Head of caudate nucleus (tissue), 42 donors: ENCODE measurements at regions not wholly inside any gene's neighbourhood (a gene's known extent, or its start where the extent isn't known, plus 50 kb on each side); places are given as distances from the start of the nearest gene placed in this dataset.
A peak's percentile ranks its signal among the peaks of the same experiment; 100 is the strongest.

Source experiments
- DNase-seq, 42 donors: peaks; one replicate each; pipeline versions ENCODE4 v3.0.0 to v3.0.0-alpha.2; 2020 to 2021; ENCODE audit warnings: mixed read lengths in 7 of 42
- intact Hi-C: fragments of 100-400 bp; cut with DNase I; formaldehyde crosslinking; loops from one replicate; pipeline ENCODE4 v1.15.0; 2022

DNA sequence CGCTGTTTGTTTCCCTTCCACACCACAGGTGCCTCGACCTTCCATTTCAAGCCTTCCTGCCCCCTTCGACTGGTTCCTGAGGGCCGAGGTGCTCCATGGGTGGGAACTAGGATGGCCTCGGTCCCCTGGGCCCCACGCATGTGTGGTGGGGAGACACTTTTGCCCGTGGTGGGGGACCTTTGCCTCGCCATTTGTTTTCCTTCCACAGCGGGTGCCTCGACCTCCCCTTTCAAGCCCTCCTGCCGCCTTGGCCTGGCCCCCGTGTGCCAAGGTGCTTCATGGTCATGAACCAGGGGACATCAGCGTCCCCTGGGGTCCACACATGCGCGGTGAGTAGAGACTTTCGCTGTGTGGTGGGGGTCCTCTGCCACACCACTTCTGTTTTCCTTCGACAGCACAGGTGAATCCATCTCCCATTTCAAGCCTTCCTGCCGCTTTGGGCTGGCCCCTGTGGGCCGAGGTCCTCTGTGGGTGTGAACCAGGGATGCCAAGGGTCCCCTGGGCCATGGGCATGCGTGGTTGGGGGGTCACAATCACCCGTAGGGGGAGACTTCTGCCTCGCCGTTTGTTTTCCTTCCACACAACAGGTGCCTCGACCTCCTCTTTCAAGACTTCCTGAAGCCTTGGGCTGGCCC, 364.4 kb downstream of the ALG10 start:
- DNase-seq: no peak

DNA sequence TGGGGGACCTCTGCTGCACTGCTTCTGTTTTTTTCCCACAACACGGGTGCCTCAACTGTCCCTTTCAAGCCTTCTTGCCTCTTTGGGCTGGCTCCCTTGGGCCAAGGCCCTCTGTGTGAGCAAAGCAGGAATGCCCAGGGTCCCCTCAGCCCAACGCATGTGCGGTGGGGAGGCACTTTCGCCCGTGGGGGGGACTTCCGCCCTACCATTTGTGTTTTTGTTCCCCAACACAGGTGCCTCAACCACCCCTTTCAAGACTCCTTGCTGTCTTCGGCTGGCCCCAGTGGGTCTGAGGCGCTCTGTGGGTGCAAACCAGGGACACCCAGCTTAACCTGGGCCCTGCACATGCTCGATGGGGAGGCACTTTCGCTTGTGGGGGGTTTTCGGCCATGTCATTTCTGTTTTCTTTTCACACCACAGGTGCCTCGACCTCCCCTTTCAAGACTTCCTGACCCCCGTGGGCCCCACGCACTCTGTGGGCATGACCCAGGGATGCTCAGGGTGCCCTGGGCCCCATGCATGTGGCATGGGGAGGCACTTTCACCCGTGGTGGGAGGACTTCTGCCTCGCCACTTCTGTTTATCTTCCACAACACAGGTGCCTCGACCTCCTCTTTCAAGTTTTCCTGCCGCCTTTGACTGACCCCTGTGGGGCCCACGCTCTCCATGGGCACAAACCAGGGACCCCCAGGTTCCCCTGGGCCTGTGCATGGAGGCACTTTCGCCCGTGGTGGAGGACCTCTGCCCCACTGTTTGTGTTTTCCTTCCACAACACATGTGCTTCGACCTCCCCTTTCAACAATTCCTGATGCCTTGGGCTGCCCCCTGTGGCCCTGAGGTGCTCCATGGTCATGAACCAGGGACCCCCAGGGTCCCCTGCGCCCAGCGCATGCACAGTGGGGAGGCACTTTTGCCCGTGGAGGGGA, 365.7 kb downstream of the ALG10 start:
- intact Hi-C loops: no loop called here
- DNase-seq: no peak

More for the DNA sequence above, 364.4 kb downstream of the ALG10 start:
- intact Hi-C loops: no loop called here

DNA sequence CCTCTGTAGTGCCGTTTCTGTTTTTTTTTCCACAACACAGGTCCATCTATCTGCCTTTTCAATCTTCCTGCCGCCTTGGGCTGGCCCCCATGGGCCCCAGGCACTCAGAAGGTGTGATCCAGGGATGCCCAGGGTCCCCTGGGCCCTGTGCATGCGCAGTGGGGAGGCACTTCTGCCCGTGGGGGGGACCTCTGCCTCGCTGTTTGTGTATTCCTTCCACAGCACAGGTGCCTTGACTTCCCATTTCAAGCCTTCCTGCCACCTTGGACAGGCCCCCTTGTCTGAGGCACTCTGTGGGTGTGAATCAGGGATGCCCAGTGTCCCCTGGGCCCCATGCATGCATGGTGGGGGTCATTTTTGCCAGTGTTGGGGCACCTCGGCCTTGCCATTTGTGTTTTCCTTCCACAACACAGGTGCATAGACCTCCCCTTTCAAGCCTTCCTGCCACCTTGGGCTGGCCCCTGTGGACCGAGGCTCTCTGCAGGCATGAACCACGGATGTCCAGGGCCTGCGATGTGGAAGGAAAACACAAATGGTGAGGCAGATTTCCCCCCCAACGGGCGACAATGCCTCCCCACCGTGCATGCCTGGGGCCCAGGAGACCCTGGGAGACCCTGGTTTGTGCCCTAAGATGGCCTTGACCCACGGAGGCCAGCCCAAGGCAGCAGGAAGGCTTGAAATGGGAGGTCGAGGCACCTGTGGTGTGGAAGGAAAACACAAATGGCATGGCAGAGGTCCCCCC, 366.5 kb downstream of the ALG10 start:
- intact Hi-C loops: no loop called here
- no peak for DNase-seq

DNA sequence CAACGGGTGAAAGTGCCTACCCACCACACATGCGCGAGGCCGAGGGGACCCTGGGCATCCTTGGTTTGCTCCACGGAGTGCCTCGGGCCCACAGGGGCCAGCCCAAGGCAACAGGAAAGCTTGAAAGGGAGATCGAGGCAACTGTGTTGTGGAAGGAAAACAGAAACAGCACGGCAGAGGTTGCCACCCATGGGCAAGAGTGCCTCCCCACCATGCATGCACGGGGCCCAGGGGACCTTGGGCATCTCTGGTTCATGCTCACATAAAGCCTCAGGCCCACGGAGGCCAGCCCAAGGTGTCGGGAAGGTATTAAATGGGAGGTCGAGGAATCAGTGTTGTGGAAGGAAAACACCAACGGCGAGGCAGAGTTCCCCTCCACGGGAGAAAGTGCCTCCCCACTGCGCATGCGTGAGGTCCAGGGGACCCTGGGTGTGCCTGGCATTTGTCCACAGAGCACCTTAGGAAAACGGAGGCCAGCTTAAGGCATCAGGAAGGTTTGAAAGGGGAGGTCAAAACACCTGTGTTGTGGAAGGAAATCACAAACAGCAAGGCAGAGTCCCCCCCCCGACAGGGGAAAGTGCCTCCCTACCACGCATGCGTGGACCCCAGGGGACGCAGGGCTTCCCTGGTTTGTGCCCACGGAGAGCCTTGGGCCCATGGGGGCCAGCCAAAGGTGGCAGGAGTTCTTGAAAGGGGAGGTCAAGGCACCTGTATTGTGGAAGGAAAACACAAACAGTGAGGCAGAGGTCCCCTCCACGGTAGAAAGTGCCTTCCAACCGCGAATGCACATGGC, 367.3 kb downstream of the ALG10 start:
- DNase-seq: peak in 1 of 42 donors; percentile 7
- intact Hi-C loops: no loop called here

DNA sequence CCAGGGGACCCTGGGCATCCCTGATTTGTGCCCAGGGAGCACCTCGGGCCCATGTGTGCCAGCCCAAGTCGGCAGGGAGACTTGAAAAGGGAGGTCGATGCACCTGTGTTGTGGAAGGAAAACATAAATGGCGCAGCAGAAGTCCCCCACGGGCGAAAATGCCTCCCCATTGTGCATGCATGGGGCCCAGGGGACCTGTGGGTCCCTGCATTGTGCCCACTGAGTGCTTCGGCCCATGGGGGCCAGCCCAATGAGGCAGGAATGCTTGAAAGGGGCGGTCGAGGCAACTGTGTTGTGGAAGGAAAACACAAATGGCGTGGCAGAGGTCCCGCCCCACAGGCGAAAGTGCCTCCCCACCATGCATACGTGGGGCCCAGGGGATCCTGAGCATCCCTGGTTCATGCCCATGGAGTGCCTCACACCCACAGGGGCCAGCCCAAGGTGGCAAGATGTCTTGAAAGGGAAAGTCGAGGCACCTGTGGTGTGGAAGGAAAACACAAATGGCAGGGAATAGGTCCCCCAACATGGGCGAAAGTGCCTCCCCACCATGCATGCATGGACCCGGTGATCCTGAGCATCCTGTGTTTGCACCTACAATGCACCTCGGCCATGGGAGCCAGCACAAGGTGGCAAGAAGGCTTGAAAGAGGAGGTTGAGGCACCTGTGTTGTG, 368.0 kb downstream of the ALG10 start:
- peak in 7 of 42 donors; percentile 2 to 34 (median 8) for DNase-seq
- intact Hi-C loops: no loop called here

DNA sequence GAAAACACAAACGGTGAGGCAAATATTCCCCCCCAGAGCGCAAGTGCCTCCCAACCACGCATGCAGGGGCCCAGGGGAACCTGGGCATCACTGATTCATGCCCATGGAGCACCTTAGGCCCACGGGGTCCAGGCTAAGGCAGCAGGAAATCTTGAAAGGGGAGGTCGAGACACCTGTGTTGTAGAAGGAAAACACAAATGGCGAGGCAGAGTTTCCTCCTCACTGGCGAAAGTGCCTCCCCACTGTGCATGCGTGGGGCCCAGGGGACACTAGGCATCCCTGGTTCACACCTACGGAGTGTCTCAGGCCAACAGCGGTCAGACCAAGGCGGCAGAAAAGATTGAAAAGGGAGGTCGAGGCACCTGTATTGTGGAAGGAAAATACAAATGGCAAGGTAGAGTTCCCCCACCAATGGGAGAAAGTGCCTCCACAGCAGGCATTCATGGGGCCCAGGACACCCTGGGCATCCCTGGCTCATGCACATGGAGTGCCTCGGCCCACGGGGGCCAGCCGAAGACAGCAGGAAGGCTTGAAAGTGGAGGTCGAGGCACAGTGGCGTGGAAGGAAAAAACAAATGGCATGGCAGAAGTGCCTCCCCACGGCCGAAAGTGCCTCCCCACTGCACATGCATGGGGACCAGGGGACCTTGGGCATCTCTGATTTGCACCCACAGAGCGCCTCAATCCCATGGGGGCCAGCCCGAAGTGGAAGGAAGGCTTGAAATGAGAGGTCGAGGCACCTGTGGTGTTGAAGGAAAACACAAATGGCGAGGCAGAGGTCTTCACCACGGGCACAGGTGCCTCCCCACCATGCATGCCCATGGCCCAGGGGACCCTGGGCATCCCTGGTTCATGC, 368.8 kb downstream of the ALG10 start:
- peak in 12 of 42 donors; percentile 0 to 29 (median 10) for DNase-seq
- intact Hi-C loops: no loop called here

DNA sequence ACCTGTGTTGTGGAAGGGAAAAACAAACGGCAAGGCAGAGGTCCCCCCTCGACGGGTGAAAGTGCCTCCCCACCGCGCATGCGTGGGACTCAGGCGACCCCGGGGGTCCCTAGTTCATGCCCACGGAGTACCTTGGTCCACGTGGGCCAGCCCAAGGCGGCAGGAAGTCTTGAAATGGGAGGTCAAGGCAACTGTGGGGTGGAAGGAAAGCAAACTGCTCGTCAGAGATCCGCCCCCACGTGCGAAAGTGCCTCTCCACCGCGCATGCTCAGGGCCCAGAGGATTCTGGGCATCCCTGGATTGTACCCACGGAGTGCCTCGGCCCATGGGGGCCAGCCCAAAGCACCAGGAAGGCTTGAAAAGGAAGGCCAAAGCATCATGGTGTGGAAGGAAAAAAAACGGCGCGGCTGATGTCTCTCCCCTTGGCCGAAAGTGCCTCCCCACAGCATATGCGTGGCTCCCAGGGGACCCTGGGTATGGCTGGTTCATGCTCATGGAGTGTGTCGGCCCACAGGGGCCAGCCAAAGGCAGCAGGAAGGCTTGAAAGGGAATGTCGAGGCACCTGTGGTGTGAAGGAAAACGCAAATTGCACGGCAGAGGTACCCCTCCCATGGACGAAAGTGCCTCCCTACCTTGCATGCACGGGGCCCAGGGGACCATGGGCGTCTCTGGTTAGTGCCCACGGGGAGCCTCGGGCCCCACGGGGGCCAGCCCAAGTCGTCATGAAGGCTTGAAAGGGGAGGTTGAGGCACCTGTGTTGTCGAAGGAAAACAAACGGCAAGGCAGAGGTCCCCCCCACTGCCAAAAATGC, 369.7 kb downstream of the ALG10 start:
- intact Hi-C loops: no loop called here
- DNase-seq: peak in 19 of 42 donors; percentile 0 to 26 (median 6)

DNA sequence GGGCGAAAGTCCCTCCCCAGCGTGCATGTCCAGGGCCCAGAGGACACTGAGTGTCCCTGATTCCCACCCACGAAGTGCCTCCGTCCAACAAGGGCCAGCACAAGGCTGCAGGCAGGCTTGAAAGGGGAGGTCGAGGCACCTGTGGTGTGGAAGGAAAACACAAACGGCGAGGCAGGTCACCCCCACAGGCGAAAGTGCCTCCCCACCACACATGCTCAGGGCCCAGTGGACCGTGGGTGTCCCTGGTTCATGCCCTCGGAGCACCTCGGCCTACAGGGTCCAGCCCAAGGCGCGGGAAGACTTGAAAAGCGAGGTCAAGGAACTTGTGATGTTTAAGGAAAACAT, 370.4 kb downstream of the ALG10 start:
- intact Hi-C loops: no loop called here
- DNase-seq: peak in 14 of 42 donors; percentile 0 to 35 (median 6)

DNA sequence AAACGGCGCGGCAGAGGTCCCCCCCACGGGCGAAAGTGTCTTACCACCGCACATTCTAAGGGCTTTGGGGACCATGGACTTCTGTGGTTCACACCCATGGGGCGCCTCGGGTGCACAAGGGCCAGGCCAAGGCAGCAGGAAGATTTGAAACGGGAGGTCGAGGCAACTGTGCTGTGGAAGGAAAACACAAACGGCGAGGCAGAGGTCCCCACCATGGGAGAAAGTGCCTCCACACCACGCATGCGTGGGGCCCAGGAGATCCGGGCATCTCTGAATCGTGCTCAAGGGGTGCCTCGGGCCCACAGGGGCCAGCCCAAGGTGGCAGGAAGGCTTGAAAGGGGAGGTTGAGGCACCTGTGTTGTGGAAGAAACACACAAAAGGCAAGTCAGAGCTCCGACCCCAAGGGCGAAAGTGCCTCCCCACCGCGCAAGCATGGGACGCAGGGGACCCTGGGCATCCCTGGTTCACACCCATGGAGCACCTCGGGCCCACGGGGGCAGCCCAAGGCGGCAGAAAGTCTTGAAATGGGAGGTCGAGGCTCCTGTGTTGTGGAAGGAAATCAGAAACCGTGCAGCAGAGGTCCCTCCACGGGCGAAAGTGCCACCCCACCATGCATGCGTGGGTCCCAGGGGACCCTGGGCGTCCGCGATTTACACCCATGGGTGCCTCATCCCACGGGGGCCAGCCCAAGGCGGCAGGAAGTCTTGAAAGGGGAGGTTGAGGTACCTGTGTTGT, 371.0 kb downstream of the ALG10 start:
- peak in 25 of 42 donors; percentile 0 to 33 (median 9) for DNase-seq
- intact Hi-C loops: no loop called here

DNA sequence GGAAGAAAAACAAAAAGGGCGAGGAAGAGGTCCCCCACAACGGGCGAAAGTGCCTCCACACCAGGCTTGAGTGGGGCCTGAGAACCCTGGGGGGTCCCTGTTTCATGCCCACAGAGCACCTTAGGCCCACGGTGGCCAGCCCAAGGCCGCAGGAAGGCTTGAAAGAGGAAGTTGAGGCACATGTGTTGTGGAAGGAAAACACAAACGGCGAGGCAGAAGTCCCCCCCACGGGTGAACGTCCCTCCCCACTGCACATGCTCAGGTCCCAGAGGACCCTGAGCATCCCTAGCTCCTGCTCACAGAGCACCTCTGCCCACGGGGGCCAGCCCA, 371.5 kb downstream of the ALG10 start:
- intact Hi-C loops: no loop called here
- DNase-seq: peak in 18 of 42 donors; percentile 0 to 17 (median 4)

DNA sequence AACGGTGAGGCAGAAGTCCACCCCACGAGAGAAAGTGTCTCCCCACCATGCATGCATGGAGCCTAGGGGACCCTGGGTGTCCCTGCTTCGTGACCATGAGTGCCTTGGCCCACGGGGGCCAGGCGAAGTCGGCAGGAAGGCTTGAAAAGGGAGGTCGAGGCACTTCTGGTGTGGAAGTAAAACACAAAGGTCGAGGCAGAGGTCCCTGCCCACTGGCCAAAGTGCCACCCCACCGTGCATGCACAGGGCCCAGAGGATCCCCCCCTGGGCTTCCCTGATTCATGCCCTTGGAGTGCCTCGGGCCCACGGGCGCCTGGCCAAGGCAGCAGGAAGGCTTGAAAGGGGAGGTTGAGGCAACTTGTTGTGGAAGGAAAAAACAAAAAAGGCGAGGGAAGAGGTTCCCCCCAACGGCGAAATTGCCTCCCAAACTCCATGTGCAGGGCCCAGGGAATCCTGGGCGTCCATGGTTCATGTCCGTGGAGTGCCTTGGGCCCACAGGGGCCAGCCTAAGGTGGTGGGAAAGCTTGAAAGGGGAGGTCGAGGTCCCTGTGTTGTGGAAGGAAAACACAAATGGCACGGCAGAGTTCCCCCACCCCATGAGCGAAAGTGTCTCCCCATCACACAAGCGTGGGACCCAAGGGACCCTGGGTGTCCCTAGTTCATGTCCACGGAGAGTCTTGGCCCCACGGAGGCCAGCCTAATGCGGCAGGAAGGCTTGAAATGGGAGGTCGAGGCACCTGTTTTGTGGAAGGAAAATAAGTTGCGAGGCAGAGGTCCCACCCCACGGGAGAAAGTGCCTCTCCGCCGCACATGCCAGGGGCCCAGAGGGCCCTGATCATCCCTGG, 372.1 kb downstream of the ALG10 start:
- intact Hi-C loops: no loop called here
- peak in 32 of 42 donors; percentile 0 to 39 (median 6) for DNase-seq

DNA sequence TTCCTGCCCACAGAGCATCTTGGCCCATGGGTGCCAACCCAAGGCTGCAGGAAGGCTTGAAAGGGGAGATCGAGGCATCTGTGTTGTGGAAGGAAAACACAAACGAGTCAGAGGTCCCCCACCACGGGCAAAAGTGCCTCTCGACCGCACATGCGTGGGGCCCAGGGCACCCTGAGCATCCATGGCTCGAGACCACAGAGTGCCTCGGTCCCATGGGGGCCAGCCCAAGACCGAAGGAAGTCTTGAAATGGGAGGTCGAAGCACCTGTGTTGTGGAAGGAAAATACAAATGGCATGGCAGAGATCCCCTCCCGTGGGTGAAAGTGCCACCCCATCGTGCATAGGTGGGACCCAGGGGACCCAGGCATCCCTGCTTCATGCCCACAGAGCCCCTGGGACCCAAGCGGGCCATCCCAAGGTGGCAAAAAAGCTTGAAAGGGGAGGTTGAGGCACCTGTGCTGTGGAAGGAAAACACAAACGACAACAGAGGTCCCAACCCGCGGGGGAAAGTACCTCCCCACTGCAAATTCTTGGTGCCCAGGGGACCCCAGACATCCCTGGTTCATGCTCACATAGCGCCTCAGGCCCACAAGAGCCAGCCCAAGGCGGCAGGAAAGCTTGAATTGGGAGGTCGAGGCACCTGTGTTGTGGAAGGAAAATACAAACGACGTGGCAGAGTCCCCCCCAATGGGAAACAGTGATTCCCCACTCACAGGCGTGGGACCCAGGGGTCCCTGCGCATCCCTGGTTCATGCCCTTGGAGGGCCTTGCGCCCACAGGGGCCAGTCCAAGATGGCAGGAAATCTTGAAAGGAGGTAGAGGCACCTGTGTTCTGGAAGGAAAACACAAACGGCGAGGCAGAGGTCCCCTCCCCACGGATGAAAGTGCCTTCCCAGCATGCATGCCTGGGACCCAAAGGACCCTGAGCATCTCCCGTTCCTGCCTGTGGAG, 373.0 kb downstream of the ALG10 start:
- intact Hi-C loops: no loop called here
- peak in 30 of 42 donors; percentile 0 to 36 (median 6) for DNase-seq

DNA sequence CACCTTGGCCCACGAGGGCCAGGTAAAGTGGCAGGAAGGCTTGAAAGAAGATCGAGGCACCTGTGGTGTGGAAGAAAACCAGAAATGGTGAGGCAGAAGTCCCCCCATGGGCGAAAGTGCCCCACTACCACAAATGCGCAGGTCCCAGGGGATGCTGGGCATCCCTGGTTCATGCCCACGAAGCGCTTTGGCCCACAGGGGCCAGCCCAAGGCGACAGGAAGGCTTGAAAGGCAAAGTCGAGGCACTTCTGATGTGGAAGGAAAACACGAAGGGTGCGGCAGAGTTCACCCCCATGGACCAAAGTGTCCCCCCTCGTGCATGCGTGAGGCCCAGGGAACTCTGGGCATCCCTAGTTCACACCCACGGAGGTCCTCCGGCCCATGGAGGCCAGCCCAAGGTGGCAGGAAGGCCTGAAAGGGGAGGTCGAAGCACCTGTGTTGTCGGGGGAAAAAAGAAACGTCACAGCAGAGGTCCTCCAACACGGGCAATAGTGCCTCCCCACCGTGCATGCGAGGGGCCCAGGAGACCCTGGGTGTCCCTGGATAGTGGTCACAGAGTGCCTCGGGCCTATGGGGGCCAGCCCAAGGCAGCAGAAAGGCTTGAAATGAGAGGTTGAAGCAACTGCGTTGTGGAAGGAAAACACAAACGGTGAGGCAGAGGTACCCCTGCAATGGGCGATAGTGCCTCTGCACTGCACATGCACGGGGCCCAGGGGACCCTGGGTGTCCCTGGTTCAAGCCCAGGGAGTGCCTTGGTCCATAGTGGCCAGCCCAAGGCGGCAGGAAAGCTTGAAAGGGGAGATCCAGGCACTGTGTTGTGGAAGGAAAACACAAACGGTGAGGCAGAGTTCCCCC, 373.9 kb downstream of the ALG10 start:
- intact Hi-C loops: no loop called here
- peak in 32 of 42 donors; percentile 0 to 33 (median 4) for DNase-seq
